GM21576 (cell line): ENCODE measurements at regions not wholly inside any gene's neighbourhood (a gene's known extent, or its start where the extent isn't known, plus 50 kb on each side); places are given as distances from the start of the nearest gene placed in this dataset.
"Not testable (repeated sequence)": the region's sequence is repeated elsewhere in the genome, so short reads cannot be mapped to it uniquely, and the experiment has no call there.

Source experiments
- ATAC-seq: cut with Tn5 transposase; IDR thresholded peaks from one replicate; pipeline ENCODE4 v1.9.1; 2021; ENCODE audit warnings: mild to moderate bottlenecking, moderate library complexity; ENCODE audit not compliant: unreplicated experiment

- ATAC-seq = no peak
Observed at GRCh38 chr1:70745199-70745598, 302.4 kb downstream of the PTGER3 start.

- ATAC-seq = not testable (repeated sequence)
Observed at GRCh38 chr1:70746062-70746461, 301.6 kb downstream of the PTGER3 start.

GRCh38 chr1:70747123-70747522 is 300.5 kb downstream of the PTGER3 start:
- ATAC-seq = not testable (repeated sequence)

- not testable (repeated sequence) for ATAC-seq
Observed at GRCh38 chr1:70751676-70752287, 295.8 kb downstream of the PTGER3 start.

GRCh38 chr1:70754701-70755100 is 292.9 kb downstream of the PTGER3 start:
- ATAC-seq = no peak

GRCh38 chr1:70760154-70760553 is 287.5 kb downstream of the PTGER3 start:
- no peak for ATAC-seq

GRCh38 chr1:70762386-70762785 is 285.2 kb downstream of the PTGER3 start:
- no peak for ATAC-seq

- ATAC-seq = no peak
Observed at GRCh38 chr1:70764747-70765146, 282.9 kb downstream of the PTGER3 start.

GRCh38 chr1:70767377-70767776 is 280.2 kb downstream of the PTGER3 start:
- ATAC-seq = no peak

- ATAC-seq = no peak
Observed at GRCh38 chr1:70768216-70768615, 279.4 kb downstream of the PTGER3 start.

GRCh38 chr1:70778056-70778762 is 269.4 kb downstream of the PTGER3 start:
- no peak for ATAC-seq

GRCh38 chr1:70778934-70779333 is 268.7 kb downstream of the PTGER3 start:
- ATAC-seq = no peak

GRCh38 chr1:70779571-70779970 is 268.0 kb downstream of the PTGER3 start:
- no peak for ATAC-seq

- ATAC-seq = no peak
Observed at GRCh38 chr1:70785287-70785686, 262.3 kb downstream of the PTGER3 start.

- ATAC-seq = no peak
Observed at GRCh38 chr1:70790232-70790923, 257.2 kb downstream of the PTGER3 start.

- not testable (repeated sequence) for ATAC-seq
Observed at GRCh38 chr1:70795064-70795463, 252.6 kb downstream of the PTGER3 start.

GRCh38 chr1:70796298-70796697 is 251.3 kb downstream of the PTGER3 start:
- not testable (repeated sequence) for ATAC-seq

GRCh38 chr1:70802625-70803024 is 245.0 kb downstream of the PTGER3 start:
- ATAC-seq = not testable (repeated sequence)

GRCh38 chr1:70805641-70806040 is 242.0 kb downstream of the PTGER3 start:
- no peak for ATAC-seq

GRCh38 chr1:70807088-70807664 is 240.4 kb downstream of the PTGER3 start:
- ATAC-seq = no peak

GRCh38 chr1:70809069-70809468 is 238.5 kb downstream of the PTGER3 start:
- no peak for ATAC-seq

GRCh38 chr1:70811815-70812214 is 235.8 kb downstream of the PTGER3 start:
- no peak for ATAC-seq
